HCT116 (cell line): ENCODE measurements at regions not wholly inside any gene's neighbourhood (a gene's known extent, or its start where the extent isn't known, plus 50 kb on each side); places are given as distances from the start of the nearest gene placed in this dataset.
"Not testable (repeated sequence)": the region's sequence is repeated elsewhere in the genome, so short reads cannot be mapped to it uniquely, and the experiment has no call there.

ENCODE experiments used
- EGR1 ChIP-seq: IDR thresholded peaks from 2 replicates; pipeline ENCODE4 v1.6.1; 2012; ENCODE audit warnings: low read depth
- EZH2 ChIP-seq: fragments of 200-600 bp; sonication (generic); IDR thresholded peaks from 2 replicates; pipeline ENCODE4 v1.6.1; 2017; ENCODE audit warnings: antibody characterized with exemption, mixed run types
- EZH2phosphoT487 ChIP-seq: fragments of 200-600 bp; IDR thresholded peaks from 2 replicates; pipeline ENCODE4 v1.6.1; 2018; ENCODE audit warnings: antibody characterized with exemption, borderline replicate concordance
- POLR2AphosphoS5 ChIP-seq: IDR thresholded peaks from 2 replicates; pipeline ENCODE4 v1.6.1; 2011; ENCODE audit warnings: mild to moderate bottlenecking, low read depth, low read length, moderate library complexity
- TCF7L2 ChIP-seq: IDR thresholded peaks from 2 replicates; pipeline ENCODE4 v1.7.0; 2011; ENCODE audit warnings: borderline replicate concordance, inconsistent platforms; ENCODE audit not compliant: insufficient read depth, insufficient read length; ENCODE audit errors: extremely low read depth

GRCh38 chr10:64808233-64808632, 1287.0 kb downstream of the REEP3 start:
- TF ChIP-seq TCF7L2, EZH2, EGR1, EZH2phosphoT487, POLR2AphosphoS5: not testable (repeated sequence)
